ENCODE measurements at regions not wholly inside any gene's neighbourhood (a gene's known extent, or its start where the extent isn't known, plus 50 kb on each side); places are given as distances from the start of the nearest gene placed in this dataset.

DNA sequence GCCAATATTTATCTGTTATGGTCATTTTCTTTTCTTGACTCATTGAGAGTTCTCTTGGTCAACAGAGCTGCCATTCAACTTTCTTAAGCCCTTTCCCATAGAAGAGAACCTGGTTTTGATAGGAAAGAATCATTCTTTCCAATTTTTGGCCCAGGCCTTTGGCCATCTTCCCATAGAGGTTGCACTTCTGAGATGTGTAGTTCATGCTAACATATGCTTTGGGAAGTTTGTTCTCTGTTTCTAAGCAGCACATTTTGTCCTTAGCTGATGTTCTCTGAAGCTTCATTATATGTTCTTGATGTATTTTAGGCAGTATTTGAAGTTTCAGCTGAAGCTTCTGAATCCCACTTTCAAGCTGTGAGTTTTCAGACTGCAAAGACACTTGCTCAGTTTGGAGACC, 161.1 kb downstream of the VEGFC start:
- no peak for DNase-seq (ENCODE audit: low spot score)
